ENCODE measurements at regions not wholly inside any gene's neighbourhood (a gene's known extent, or its start where the extent isn't known, plus 50 kb on each side); places are given as distances from the start of the nearest gene placed in this dataset.

- no peak for DNase-seq
These were observed 483.2 kb upstream of the TGFBR2 start for GRCh38 chr3:30123224-30123623.

GRCh38 chr3:30123755-30124154 lies 482.6 kb upstream of the TGFBR2 start:
- DNase-seq: no peak

- no peak for DNase-seq
These were observed 481.7 kb upstream of the TGFBR2 start for GRCh38 chr3:30124435-30125370.

- no peak for DNase-seq
These were observed 476.6 kb upstream of the TGFBR2 start for GRCh38 chr3:30129765-30130164.

- DNase-seq: no peak
These were observed 476.0 kb upstream of the TGFBR2 start for GRCh38 chr3:30130391-30130790.

- no peak for DNase-seq
These were observed 475.2 kb upstream of the TGFBR2 start for GRCh38 chr3:30131191-30131590.

GRCh38 chr3:30135190-30135589 lies 471.2 kb upstream of the TGFBR2 start:
- DNase-seq: no peak

GRCh38 chr3:30139283-30139682 lies 467.1 kb upstream of the TGFBR2 start:
- no peak for DNase-seq

- DNase-seq: no peak
These were observed 465.9 kb upstream of the TGFBR2 start for GRCh38 chr3:30140356-30141075.

GRCh38 chr3:30141178-30141581 lies 465.2 kb upstream of the TGFBR2 start:
- DNase-seq: no peak

GRCh38 chr3:30141927-30142326 lies 464.5 kb upstream of the TGFBR2 start:
- DNase-seq: no peak

GRCh38 chr3:30142946-30143345 lies 463.5 kb upstream of the TGFBR2 start:
- no peak for DNase-seq

GRCh38 chr3:30145281-30145680 lies 461.1 kb upstream of the TGFBR2 start:
- DNase-seq: no peak

- DNase-seq: no peak
These were observed 459.4 kb upstream of the TGFBR2 start for GRCh38 chr3:30146978-30147377.

- DNase-seq: no peak
These were observed 451.5 kb upstream of the TGFBR2 start for GRCh38 chr3:30154853-30155252.

GRCh38 chr3:30155755-30156154 lies 450.6 kb upstream of the TGFBR2 start:
- DNase-seq: no peak

- DNase-seq: no peak
These were observed 449.6 kb upstream of the TGFBR2 start for GRCh38 chr3:30156586-30157498.

- DNase-seq: no peak
These were observed 445.0 kb upstream of the TGFBR2 start for GRCh38 chr3:30161375-30161774.

- no peak for DNase-seq
These were observed 443.8 kb upstream of the TGFBR2 start for GRCh38 chr3:30162579-30162978.

GRCh38 chr3:30166535-30166934 lies 439.9 kb upstream of the TGFBR2 start:
- DNase-seq: no peak

- no peak for DNase-seq
These were observed 438.8 kb upstream of the TGFBR2 start for GRCh38 chr3:30167541-30168011.

GRCh38 chr3:30169487-30169886 lies 436.9 kb upstream of the TGFBR2 start:
- DNase-seq: no peak
